Cortex of kidney (tissue), 1 donor: ENCODE measurements at regions not wholly inside any gene's neighbourhood (a gene's known extent, or its start where the extent isn't known, plus 50 kb on each side); places are given as distances from the start of the nearest gene placed in this dataset.
"Not testable (repeated sequence)": the region's sequence is repeated elsewhere in the genome, so short reads cannot be mapped to it uniquely, and the experiment has no call there.

ENCODE experiments used
- DNase-seq: peaks from one replicate; lab custom pipeline; 2025; lab: John Stamatoyannopoulos, UW

- no peak for DNase-seq
These were observed 83.2 kb upstream of the MAP3K1 start for GRCh38 chr5:56732121-56732520.

- DNase-seq, result not testable (repeated sequence)
These were observed 83.9 kb upstream of the MAP3K1 start for GRCh38 chr5:56731473-56731872.

- DNase-seq, result no peak
These were observed 85.9 kb upstream of the MAP3K1 start for GRCh38 chr5:56729488-56729887.

- DNase-seq, result no peak
These were observed 89.5 kb upstream of the MAP3K1 start for GRCh38 chr5:56725711-56726411.

- not testable (repeated sequence) for DNase-seq
These were observed 90.5 kb upstream of the MAP3K1 start for GRCh38 chr5:56724857-56725256.

GRCh38 chr5:56722317-56722716, 93.0 kb upstream of the MAP3K1 start:
- DNase-seq, result no peak

GRCh38 chr5:56717253-56717987, 97.9 kb upstream of the MAP3K1 start:
- no peak for DNase-seq

GRCh38 chr5:56715986-56716385, 99.4 kb upstream of the MAP3K1 start:
- no peak for DNase-seq

GRCh38 chr5:56712895-56713591, 102.3 kb upstream of the MAP3K1 start:
- DNase-seq, result no peak

- no peak for DNase-seq
These were observed 104.3 kb upstream of the MAP3K1 start for GRCh38 chr5:56710826-56711590.

GRCh38 chr5:56706504-56706903, 108.8 kb upstream of the MAP3K1 start:
- DNase-seq, result no peak

- DNase-seq, result no peak
These were observed 110.1 kb upstream of the MAP3K1 start for GRCh38 chr5:56705217-56705616.

- DNase-seq, result no peak
These were observed 111.4 kb upstream of the MAP3K1 start for GRCh38 chr5:56703952-56704351.

GRCh38 chr5:56700711-56701110, 114.6 kb upstream of the MAP3K1 start:
- DNase-seq, result no peak

GRCh38 chr5:56699538-56699937, 115.8 kb upstream of the MAP3K1 start:
- no peak for DNase-seq

GRCh38 chr5:56698463-56699381, 116.6 kb upstream of the MAP3K1 start:
- no peak for DNase-seq

- no peak for DNase-seq
These were observed 118.4 kb upstream of the MAP3K1 start for GRCh38 chr5:56696900-56697299.

GRCh38 chr5:56693220-56693579, 122.1 kb upstream of the MAP3K1 start:
- DNase-seq, result no peak

GRCh38 chr5:56692359-56693219, 122.8 kb upstream of the MAP3K1 start:
- no peak for DNase-seq

GRCh38 chr5:56688402-56688801, 126.9 kb upstream of the MAP3K1 start:
- no peak for DNase-seq
